SHP77 (cell line): ENCODE measurements at regions not wholly inside any gene's neighbourhood (a gene's known extent, or its start where the extent isn't known, plus 50 kb on each side); places are given as distances from the start of the nearest gene placed in this dataset.

Experiments used
- DNase-seq, 2 experiments: peaks; one replicate each; lab custom pipeline; 2025; lab: John Stamatoyannopoulos, UW

DNA sequence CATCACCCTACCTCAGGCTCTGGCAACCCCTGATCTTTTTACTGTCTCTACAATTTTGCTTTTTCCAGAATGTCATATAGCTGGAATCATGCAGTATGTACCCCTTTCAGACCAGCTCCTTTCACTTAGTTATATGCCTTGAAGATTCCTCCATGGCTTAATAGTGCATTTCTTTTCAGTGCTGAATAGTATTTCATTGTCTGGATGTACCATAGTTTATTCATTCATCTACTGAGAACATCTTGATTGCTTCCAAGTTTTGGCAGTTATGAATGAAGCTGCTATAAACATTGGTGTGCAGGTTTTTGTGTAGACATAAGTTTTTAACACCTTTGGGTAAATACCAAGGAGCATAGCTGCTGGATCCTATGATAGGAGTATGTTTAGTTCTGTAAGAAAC lies 50.8 kb upstream of the ANP32A start:
- DNase-seq: no peak

DNA sequence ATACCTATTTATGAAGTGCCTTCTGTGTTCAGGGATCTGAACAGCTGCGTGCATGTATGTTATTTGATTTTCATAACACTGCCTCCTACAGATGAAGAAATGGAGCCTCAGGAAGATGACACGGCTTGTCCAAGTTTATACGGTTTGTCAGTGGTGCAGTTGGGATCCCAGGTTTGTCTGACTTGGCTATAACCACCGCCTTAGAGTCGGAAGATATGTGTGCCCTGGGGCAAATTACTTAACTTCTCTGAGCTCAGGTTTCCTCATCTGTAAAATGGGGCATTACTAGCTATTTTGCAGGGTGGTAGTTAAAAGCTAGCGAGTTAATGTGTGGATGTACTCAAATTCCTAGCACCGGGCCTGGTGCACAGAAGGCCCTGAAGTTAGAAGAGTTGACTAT lies 54.1 kb upstream of the ANP32A start:
- no peak for DNase-seq

DNA sequence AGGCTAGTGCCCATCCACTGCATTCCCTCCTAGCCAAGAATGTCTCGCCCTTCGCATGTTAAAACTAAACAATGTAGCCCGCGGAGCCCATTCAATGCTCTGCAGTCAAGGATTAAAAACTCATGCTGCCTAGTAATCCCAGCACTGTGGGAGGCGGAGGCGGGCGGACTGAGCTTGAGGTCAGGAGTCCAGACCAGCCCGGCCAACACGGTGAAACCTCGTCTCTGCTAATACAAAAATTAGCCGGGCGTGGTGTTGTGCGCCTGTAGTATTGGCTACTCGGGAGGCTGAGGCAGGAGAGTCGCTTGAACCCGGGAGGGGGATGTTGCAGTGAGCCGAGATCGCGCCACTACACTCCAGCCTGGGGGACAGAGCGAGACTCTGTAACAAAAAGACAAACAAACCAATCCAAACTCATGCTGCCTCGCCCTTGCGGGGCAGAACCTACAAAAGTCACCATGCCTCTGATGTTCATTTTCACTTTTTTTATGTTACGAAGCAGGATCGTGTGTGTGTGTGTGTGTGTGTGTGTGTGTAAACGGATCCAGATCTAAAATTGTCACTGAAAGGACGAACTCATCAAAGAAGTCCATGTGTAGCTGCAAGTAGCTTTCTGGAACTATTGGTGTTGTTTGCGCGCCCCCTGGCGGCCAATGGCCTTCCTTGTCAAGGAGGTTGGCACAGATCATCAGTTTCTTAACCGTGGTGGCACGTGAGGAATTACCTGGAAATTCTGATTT lies 54.8 kb upstream of the SPESP1 start:
- DNase-seq: peak; percentile 70 to 85

DNA sequence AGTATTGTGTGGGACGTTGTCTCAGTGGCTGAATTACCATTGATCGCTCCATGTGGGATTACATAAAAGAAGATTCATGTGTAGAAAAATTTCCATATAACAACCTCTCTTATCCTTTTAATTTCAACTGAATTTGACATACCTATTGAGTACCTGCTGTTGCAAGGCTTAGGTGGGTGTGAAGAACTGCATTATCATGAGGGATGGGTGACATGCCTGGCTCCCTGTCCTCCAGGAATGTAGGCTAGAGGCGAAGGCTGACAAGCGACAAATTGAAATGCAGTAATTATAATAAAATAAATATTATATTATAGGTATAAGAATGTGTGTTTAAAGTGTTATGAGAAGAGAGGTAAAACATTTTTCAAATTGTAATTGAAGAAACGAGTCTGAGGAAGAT lies 52.7 kb upstream of the SPESP1 start:
- DNase-seq: no peak

DNA sequence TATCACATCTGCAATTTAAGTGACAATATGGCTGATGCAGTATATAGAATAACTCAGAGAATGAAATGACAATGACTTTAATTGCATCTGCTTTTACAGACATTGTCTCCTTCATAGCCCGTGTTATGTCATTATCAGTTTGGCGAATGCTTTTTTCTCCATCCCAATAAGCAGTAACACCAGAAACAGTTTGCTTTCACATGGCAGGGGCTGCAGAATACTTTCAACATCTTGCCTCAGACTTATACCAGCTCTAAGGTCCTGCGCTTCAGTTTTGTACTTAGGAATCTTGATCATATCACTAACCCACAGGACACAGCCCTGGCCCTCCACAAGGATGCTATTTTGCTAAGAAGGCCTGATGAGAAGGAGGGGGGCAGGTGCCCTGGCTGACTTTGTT lies 49.9 kb upstream of the SPESP1 start:
- no peak for DNase-seq
